ENCODE measurements at regions not wholly inside any gene's neighbourhood (a gene's known extent, or its start where the extent isn't known, plus 50 kb on each side); places are given as distances from the start of the nearest gene placed in this dataset.

DNA sequence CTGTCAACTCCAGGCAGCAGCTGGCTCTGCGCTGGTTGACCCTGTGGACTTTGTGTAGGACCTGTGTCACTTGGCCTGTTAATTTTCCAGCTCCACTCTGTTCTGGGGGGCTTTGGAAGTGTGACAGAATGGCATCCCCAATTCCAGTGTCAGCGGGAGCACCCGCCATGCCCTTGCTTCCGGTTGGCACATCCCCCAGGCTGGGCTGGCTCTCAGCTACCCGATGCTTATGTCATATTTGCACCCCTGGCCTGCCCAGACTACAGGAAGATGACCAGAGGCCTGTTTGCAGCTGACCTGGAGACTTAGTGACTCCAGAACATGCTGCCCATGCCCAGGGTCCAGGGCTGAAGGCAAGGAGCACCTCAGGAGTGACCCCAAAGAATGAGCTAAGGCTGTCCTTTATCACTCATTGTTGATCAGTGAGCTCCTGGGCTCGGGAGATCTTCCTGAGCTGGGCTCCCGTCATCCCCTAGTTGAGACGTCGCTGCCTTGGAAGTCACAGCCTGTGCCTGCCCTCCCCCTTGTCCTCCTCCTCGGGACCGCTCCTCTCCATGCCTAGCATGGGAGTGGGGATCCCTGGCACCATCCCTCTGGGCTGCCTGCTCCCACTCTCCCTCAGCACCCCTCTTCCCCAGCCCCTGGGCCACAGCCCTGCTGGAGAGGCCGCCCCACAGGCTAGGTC is 163.4 kb upstream of the RTL1 start:
- Histone ChIP-seq H3K4me3 (no peak overlapping the region), H3K36me3 (no peaks in the 10 kb centered on the region), H3K27me3 (peaks cover 0 to 20% (median 10%) of the 10 kb centered on the region in 7 donors), H3K4me1 (no peaks in the 10 kb centered on the region), H3K9me3 (no peaks in the 10 kb centered on the region), H3K27ac (no peak overlapping the region)
- TF ChIP-seq, protein P1, sequence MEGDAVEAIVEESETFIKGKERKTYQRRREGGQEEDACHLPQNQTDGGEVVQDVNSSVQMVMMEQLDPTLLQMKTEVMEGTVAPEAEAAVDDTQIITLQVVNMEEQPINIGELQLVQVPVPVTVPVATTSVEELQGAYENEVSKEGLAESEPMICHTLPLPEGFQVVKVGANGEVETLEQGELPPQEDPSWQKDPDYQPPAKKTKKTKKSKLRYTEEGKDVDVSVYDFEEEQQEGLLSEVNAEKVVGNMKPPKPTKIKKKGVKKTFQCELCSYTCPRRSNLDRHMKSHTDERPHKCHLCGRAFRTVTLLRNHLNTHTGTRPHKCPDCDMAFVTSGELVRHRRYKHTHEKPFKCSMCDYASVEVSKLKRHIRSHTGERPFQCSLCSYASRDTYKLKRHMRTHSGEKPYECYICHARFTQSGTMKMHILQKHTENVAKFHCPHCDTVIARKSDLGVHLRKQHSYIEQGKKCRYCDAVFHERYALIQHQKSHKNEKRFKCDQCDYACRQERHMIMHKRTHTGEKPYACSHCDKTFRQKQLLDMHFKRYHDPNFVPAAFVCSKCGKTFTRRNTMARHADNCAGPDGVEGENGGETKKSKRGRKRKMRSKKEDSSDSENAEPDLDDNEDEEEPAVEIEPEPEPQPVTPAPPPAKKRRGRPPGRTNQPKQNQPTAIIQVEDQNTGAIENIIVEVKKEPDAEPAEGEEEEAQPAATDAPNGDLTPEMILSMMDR (IDR thresholded peaks at IDR 0.05): no peak
- 90 to 92% methylated on average over 12 of the region's 12 CpGs for WGBS, 2 donors
- DNase-seq: no peak
- ATAC-seq: no peak
- intact Hi-C loops (cut with DNase I): no loop called here

GRCh38 chr14:101068313-101069227 is 165.0 kb upstream of the RTL1 start:
- no peaks in the 10 kb centered on the region for H3K9me3 ChIP-seq
- H3K4me3 ChIP-seq: no peak overlapping the region
- 63 to 66% methylated on average over 34 of the region's 34 CpGs for WGBS, 2 donors
- H3K4me1 ChIP-seq: no peaks in the 10 kb centered on the region
- ATAC-seq (no peak), DNase-seq (no peak)
- no peaks in the 10 kb centered on the region for H3K36me3 ChIP-seq
- intact Hi-C loops (cut with DNase I): no loop called here
- peaks cover 0 to 28% (median 12%) of the 10 kb centered on the region in 7 donors for H3K27me3 ChIP-seq
- no peak overlapping the region for H3K27ac ChIP-seq
- TF ChIP-seq, protein P1 (IDR thresholded peaks at IDR 0.05): no peak

GRCh38 chr14:101069228-101069549 is 165.7 kb upstream of the RTL1 start:
- 82% methylated on average over 8 of the region's 8 CpGs for WGBS, 2 donors
- TF ChIP-seq, protein P1 (IDR thresholded peaks at IDR 0.05): no peak
- intact Hi-C loops (cut with DNase I): no loop called here
- Histone ChIP-seq H3K4me3 (no peak overlapping the region), H3K36me3 (no peaks in the 10 kb centered on the region), H3K9me3 (no peaks in the 10 kb centered on the region), H3K27me3 (peaks cover 0 to 32% (median 17%) of the 10 kb centered on the region in 7 donors), H3K4me1 (no peaks in the 10 kb centered on the region), H3K27ac (no peak overlapping the region)
- DNase-seq (no peak), ATAC-seq (no peak)

- H3K27ac ChIP-seq: no peak overlapping the region
- H3K9me3 ChIP-seq: no peaks in the 10 kb centered on the region
- no peak for DNase-seq
- TF ChIP-seq, protein P1 (IDR thresholded peaks at IDR 0.05): no peak
- intact Hi-C loops (cut with DNase I): no loop called here
- H3K27me3 ChIP-seq: peaks cover 0 to 37% (median 24%) of the 10 kb centered on the region in 7 donors
- H3K36me3 ChIP-seq: no peaks in the 10 kb centered on the region
- no peaks in the 10 kb centered on the region for H3K4me1 ChIP-seq
- 91% methylated on average over 11 of the region's 11 CpGs for WGBS, 2 donors
- no peak overlapping the region for H3K4me3 ChIP-seq
- ATAC-seq: no peak
Measured at GRCh38 chr14:101069666-101070362, 166.3 kb upstream of the RTL1 start.
